ENCODE measurements at regions not wholly inside any gene's neighbourhood (a gene's known extent, or its start where the extent isn't known, plus 50 kb on each side); places are given as distances from the start of the nearest gene placed in this dataset.

DNA sequence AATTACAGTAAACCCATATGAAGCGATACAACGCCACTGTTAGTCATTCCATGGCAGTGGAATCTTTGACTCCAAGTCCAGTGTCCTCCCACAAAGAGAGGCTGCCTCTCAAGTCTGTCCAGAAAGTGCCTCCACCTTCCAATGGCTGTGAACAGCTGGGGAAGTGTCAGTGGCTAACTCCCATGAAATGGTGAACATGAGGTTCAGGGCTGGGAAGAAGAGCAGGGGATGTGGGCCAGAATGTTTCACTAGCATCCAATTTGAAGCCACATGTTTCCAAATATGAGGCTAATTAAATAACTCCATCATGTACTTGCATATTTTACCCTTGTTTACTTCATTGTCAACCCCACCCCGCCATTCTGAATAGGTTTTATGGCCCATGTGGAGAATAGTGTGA is 53.1 kb upstream of the CHST15 start:
- H3K27me3 Mint-ChIP-seq (ENCODE audit: insufficient read depth): no peaks in the 10 kb centered on the region
- Histone ChIP-seq H3K4me3 (ENCODE audit: low read length) (no peak overlapping the region), H3K9me3 (ENCODE audit: control insufficient read depth, low read length) (no peaks in the 10 kb centered on the region), H3K27me3 (ENCODE audit: control insufficient read depth, insufficient read depth, low read length, poor library complexity, severe bottlenecking) (no peaks in the 10 kb centered on the region), H3K9ac (ENCODE audit: extremely low read depth, low read length, poor library complexity, severe bottlenecking) (no peak overlapping the region), H3K36me3 (ENCODE audit: control insufficient read depth, insufficient read depth, low read length) (no peaks in the 10 kb centered on the region), H3K27ac (ENCODE audit: low read depth, low read length) (no peak overlapping the region), H3K4me1 (ENCODE audit: control insufficient read depth, insufficient read depth, low read length) (peaks cover 7% of the 10 kb centered on the region)
- TF ChIP-seq, protein P1, sequence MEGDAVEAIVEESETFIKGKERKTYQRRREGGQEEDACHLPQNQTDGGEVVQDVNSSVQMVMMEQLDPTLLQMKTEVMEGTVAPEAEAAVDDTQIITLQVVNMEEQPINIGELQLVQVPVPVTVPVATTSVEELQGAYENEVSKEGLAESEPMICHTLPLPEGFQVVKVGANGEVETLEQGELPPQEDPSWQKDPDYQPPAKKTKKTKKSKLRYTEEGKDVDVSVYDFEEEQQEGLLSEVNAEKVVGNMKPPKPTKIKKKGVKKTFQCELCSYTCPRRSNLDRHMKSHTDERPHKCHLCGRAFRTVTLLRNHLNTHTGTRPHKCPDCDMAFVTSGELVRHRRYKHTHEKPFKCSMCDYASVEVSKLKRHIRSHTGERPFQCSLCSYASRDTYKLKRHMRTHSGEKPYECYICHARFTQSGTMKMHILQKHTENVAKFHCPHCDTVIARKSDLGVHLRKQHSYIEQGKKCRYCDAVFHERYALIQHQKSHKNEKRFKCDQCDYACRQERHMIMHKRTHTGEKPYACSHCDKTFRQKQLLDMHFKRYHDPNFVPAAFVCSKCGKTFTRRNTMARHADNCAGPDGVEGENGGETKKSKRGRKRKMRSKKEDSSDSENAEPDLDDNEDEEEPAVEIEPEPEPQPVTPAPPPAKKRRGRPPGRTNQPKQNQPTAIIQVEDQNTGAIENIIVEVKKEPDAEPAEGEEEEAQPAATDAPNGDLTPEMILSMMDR (conservative IDR thresholded peaks at IDR 0.05): no peak
- no peak overlapping the region for H3K27ac Mint-ChIP-seq
- H3K4me1 Mint-ChIP-seq: peaks cover 12% of the 10 kb centered on the region
- H3K4me3 Mint-ChIP-seq: no peak overlapping the region
- no peaks in the 10 kb centered on the region for H3K9me3 Mint-ChIP-seq
- 86 to 100% methylated on average over 3 of the region's 3 CpGs for WGBS, 2 experiments (ENCODE audit: insufficient coverage in 1 of 2, insufficient read length in 1 of 2)
- no peak for DNase-seq
- no peaks in the 10 kb centered on the region for H3K36me3 Mint-ChIP-seq (ENCODE audit: low read depth)

DNA sequence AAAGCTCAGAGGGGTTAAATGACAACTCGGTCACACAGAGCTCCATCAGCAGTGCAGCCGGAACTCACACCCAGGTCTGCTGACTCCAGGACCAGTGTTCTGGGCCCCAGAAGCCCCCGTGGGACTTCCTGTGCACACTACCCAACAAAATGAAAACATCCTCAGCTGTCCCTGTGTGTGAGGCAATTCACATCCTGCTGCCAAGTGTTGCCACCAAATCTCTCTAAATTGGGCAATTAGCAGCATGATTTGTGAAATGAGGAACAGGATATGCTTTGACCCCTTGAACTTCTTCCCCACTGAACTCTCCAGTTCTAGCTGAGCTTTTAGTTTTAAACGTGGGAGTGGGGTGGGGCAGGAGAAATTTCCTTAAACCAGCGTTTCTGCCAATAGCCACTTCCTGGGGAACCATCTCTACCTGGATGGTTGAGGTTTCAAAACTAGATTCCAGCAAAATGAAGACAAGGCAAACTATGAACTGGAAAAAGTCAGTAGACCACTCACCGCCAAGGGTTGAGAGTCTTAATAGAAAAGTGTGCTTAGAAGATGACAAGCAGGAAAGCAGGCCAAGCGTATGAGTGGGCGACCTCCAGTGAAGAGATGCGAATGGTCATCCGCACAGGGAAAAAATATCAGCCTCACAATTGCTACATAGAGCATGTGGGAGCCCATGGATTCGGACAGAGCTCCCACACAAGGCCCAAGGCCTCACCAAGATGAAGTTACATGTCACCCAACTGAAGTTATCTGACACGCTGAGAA is 51.9 kb upstream of the CHST15 start:
- Histone ChIP-seq H3K4me3 (ENCODE audit: low read length) (no peak overlapping the region), H3K9me3 (ENCODE audit: control insufficient read depth, low read length) (no peaks in the 10 kb centered on the region), H3K27ac (ENCODE audit: low read depth, low read length) (no peak overlapping the region), H3K27me3 (ENCODE audit: control insufficient read depth, insufficient read depth, low read length, poor library complexity, severe bottlenecking) (no peaks in the 10 kb centered on the region), H3K9ac (ENCODE audit: extremely low read depth, low read length, poor library complexity, severe bottlenecking) (no peak overlapping the region), H3K4me1 (ENCODE audit: control insufficient read depth, insufficient read depth, low read length) (peaks cover 7% of the 10 kb centered on the region), H3K36me3 (ENCODE audit: control insufficient read depth, insufficient read depth, low read length) (no peaks in the 10 kb centered on the region)
- H3K27ac Mint-ChIP-seq: no peak overlapping the region
- no peak overlapping the region for H3K4me3 Mint-ChIP-seq
- H3K4me1 Mint-ChIP-seq: peaks cover 12% of the 10 kb centered on the region
- no peaks in the 10 kb centered on the region for H3K36me3 Mint-ChIP-seq (ENCODE audit: low read depth)
- 90% methylated on average over 11 to 12 of the region's 12 CpGs for WGBS, 2 experiments (ENCODE audit: insufficient coverage in 1 of 2, insufficient read length in 1 of 2)
- H3K27me3 Mint-ChIP-seq (ENCODE audit: insufficient read depth): no peaks in the 10 kb centered on the region
- DNase-seq: no peak
- TF ChIP-seq, protein P1 (conservative IDR thresholded peaks at IDR 0.05): no peak
- H3K9me3 Mint-ChIP-seq: peaks cover under 1% of the 10 kb centered on the region

- H3K27ac Mint-ChIP-seq: no peak overlapping the region
- Histone ChIP-seq H3K27me3 (ENCODE audit: control insufficient read depth, insufficient read depth, low read length, poor library complexity, severe bottlenecking) (no peaks in the 10 kb centered on the region), H3K4me3 (ENCODE audit: low read length) (no peak overlapping the region), H3K36me3 (ENCODE audit: control insufficient read depth, insufficient read depth, low read length) (no peaks in the 10 kb centered on the region), H3K9me3 (ENCODE audit: control insufficient read depth, low read length) (no peaks in the 10 kb centered on the region), H3K4me1 (ENCODE audit: control insufficient read depth, insufficient read depth, low read length) (peaks cover 4% of the 10 kb centered on the region), H3K9ac (ENCODE audit: extremely low read depth, low read length, poor library complexity, severe bottlenecking) (no peak overlapping the region), H3K27ac (ENCODE audit: low read depth, low read length) (no peak overlapping the region)
- no peak for DNase-seq
- no peaks in the 10 kb centered on the region for H3K36me3 Mint-ChIP-seq (ENCODE audit: low read depth)
- H3K27me3 Mint-ChIP-seq (ENCODE audit: insufficient read depth): no peaks in the 10 kb centered on the region
- TF ChIP-seq, protein P1 (conservative IDR thresholded peaks at IDR 0.05): no peak
- H3K9me3 Mint-ChIP-seq: peaks cover 4% of the 10 kb centered on the region
- peaks cover 4% of the 10 kb centered on the region for H3K4me1 Mint-ChIP-seq
- no peak overlapping the region for H3K4me3 Mint-ChIP-seq
- WGBS, 2 experiments (ENCODE audit: insufficient coverage in 1 of 2, insufficient read length in 1 of 2): 79 to 89% methylated on average over 7 to 9 of the region's 9 CpGs
These were observed 51.1 kb upstream of the CHST15 start for GRCh38 chr10:124144536-124144935.
